PFSK-1 (cell line): ENCODE measurements at regions not wholly inside any gene's neighbourhood (a gene's known extent, or its start where the extent isn't known, plus 50 kb on each side); places are given as distances from the start of the nearest gene placed in this dataset.

Experiments used
- POLR2AphosphoS5 ChIP-seq: IDR thresholded peaks from 2 replicates; pipeline ENCODE4 v1.6.1; 2012; ENCODE audit warnings: low read depth, mild to moderate bottlenecking, control low read depth, low read length, moderate library complexity
- SIN3A ChIP-seq: IDR thresholded peaks from 2 replicates; pipeline ENCODE4 v1.6.1; 2012; ENCODE audit warnings: mild to moderate bottlenecking, low read length, moderate library complexity, borderline replicate concordance; ENCODE audit not compliant: insufficient read depth
- TAF1 ChIP-seq: IDR thresholded peaks from 2 replicates; pipeline ENCODE4 v1.6.1; 2012; ENCODE audit warnings: low read length, control low read depth, borderline replicate concordance; ENCODE audit not compliant: insufficient read depth
- TF ChIP-seq, protein P1 (sequence below), 2 experiments: IDR thresholded peaks; 2 replicates each; pipeline versions ENCODE4 v1.6.1 to v1.8.0; 2011 to 2012; ENCODE audit warnings: low read depth in 2 of 2, low read length in 2 of 2, control low read depth in 1 of 2, inconsistent platforms in 1 of 2, mild to moderate bottlenecking in 1 of 2, moderate library complexity in 1 of 2; ENCODE audit not compliant: insufficient read depth in 1 of 2

DNA sequence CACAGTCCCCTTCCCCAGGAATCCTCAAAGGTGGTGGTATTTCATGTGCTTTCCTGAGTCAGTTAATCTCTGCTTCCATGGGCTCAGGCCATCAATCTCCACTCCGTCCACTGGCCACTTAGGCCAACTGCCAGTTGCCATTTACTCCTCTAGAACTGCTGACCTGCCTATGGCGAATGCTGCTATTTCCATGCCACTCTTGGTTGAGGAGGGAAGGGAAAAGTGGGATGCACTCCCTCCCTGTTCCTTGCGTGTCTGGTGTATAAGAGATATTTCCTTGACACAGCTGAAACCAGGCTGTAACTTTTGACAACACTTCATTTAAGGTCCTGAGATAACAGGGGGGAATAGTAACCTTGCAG is 261.5 kb downstream of the MREG start:
- TF ChIP-seq TAF1 (no peak), POLR2AphosphoS5 (no peak), SIN3A (no peak)
- TF ChIP-seq, protein P1, sequence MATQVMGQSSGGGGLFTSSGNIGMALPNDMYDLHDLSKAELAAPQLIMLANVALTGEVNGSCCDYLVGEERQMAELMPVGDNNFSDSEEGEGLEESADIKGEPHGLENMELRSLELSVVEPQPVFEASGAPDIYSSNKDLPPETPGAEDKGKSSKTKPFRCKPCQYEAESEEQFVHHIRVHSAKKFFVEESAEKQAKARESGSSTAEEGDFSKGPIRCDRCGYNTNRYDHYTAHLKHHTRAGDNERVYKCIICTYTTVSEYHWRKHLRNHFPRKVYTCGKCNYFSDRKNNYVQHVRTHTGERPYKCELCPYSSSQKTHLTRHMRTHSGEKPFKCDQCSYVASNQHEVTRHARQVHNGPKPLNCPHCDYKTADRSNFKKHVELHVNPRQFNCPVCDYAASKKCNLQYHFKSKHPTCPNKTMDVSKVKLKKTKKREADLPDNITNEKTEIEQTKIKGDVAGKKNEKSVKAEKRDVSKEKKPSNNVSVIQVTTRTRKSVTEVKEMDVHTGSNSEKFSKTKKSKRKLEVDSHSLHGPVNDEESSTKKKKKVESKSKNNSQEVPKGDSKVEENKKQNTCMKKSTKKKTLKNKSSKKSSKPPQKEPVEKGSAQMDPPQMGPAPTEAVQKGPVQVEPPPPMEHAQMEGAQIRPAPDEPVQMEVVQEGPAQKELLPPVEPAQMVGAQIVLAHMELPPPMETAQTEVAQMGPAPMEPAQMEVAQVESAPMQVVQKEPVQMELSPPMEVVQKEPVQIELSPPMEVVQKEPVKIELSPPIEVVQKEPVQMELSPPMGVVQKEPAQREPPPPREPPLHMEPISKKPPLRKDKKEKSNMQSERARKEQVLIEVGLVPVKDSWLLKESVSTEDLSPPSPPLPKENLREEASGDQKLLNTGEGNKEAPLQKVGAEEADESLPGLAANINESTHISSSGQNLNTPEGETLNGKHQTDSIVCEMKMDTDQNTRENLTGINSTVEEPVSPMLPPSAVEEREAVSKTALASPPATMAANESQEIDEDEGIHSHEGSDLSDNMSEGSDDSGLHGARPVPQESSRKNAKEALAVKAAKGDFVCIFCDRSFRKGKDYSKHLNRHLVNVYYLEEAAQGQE (IDR thresholded peaks at IDR 0.05; ENCODE audit: insufficient read depth in 1 of 2, low read depth in 2 of 2, low read length in 2 of 2): no peak
